ENCODE measurements at regions not wholly inside any gene's neighbourhood (a gene's known extent, or its start where the extent isn't known, plus 50 kb on each side); places are given as distances from the start of the nearest gene placed in this dataset.

GRCh38 chr10:58943256-58943890 is 233.1 kb upstream of the PHYHIPL start:
- H3K36me3 Mint-ChIP-seq (ENCODE audit: low read depth), result no peaks in the 10 kb centered on the region
- no peaks in the 10 kb centered on the region for H3K4me1 Mint-ChIP-seq
- no peak overlapping the region for H3K4me3 Mint-ChIP-seq
- DNase-seq, result no peak
- no peaks in the 10 kb centered on the region for H3K9me3 ChIP-seq (ENCODE audit: control insufficient read depth, low read length, poor library complexity, severe bottlenecking)
- peaks cover 10% of the 10 kb centered on the region for H3K27me3 Mint-ChIP-seq
- ATAC-seq, result no peak
- H3K27ac Mint-ChIP-seq, result no peak overlapping the region

GRCh38 chr10:58943960-58944359 is 232.5 kb upstream of the PHYHIPL start:
- DNase-seq (no peak), ATAC-seq (no peak)
- Mint-ChIP-seq H3K27me3 (peaks cover 10% of the 10 kb centered on the region), H3K27ac (no peak overlapping the region), H3K4me3 (no peak overlapping the region), H3K36me3 (ENCODE audit: low read depth) (no peaks in the 10 kb centered on the region), H3K4me1 (no peaks in the 10 kb centered on the region)
- no peaks in the 10 kb centered on the region for H3K9me3 ChIP-seq (ENCODE audit: control insufficient read depth, low read length, poor library complexity, severe bottlenecking)

GRCh38 chr10:58948303-58948702 is 228.1 kb upstream of the PHYHIPL start:
- Mint-ChIP-seq H3K27me3 (peaks cover 15% of the 10 kb centered on the region), H3K27ac (no peak overlapping the region), H3K36me3 (ENCODE audit: low read depth) (no peaks in the 10 kb centered on the region), H3K4me1 (no peaks in the 10 kb centered on the region), H3K4me3 (no peak overlapping the region)
- H3K9me3 ChIP-seq (ENCODE audit: control insufficient read depth, low read length, poor library complexity, severe bottlenecking), result no peaks in the 10 kb centered on the region
- no peak for ATAC-seq
- no peak for DNase-seq

- Mint-ChIP-seq H3K27me3 (peaks cover 18% of the 10 kb centered on the region), H3K27ac (no peak overlapping the region)
- ATAC-seq, result no peak
Measured at GRCh38 chr10:58950618-58951017, 225.8 kb upstream of the PHYHIPL start.

GRCh38 chr10:58951087-58951486 is 225.4 kb upstream of the PHYHIPL start:
- H3K4me1 Mint-ChIP-seq, result no peaks in the 10 kb centered on the region
- no peaks in the 10 kb centered on the region for H3K9me3 ChIP-seq (ENCODE audit: control insufficient read depth, low read length, poor library complexity, severe bottlenecking)
- no peaks in the 10 kb centered on the region for H3K36me3 Mint-ChIP-seq (ENCODE audit: low read depth)
- H3K27me3 Mint-ChIP-seq, result peaks cover 13% of the 10 kb centered on the region
- DNase-seq, result no peak
- H3K4me3 Mint-ChIP-seq, result no peak overlapping the region
- no peak overlapping the region for H3K27ac Mint-ChIP-seq
- ATAC-seq, result no peak

More at GRCh38 chr10:58950618-58951017, 225.8 kb upstream of the PHYHIPL start:
- Mint-ChIP-seq H3K4me3 (no peak overlapping the region), H3K36me3 (ENCODE audit: low read depth) (no peaks in the 10 kb centered on the region), H3K4me1 (no peaks in the 10 kb centered on the region)
- no peak for DNase-seq
- no peaks in the 10 kb centered on the region for H3K9me3 ChIP-seq (ENCODE audit: control insufficient read depth, low read length, poor library complexity, severe bottlenecking)

- DNase-seq (no peak), ATAC-seq (no peak)
- peaks cover 12% of the 10 kb centered on the region for H3K27me3 Mint-ChIP-seq
- no peak overlapping the region for H3K4me3 Mint-ChIP-seq
- no peaks in the 10 kb centered on the region for H3K9me3 ChIP-seq (ENCODE audit: control insufficient read depth, low read length, poor library complexity, severe bottlenecking)
- H3K4me1 Mint-ChIP-seq, result no peaks in the 10 kb centered on the region
- no peaks in the 10 kb centered on the region for H3K36me3 Mint-ChIP-seq (ENCODE audit: low read depth)
- no peak overlapping the region for H3K27ac Mint-ChIP-seq
Measured at GRCh38 chr10:58951746-58952145, 224.7 kb upstream of the PHYHIPL start.

GRCh38 chr10:58952162-58952601 is 224.3 kb upstream of the PHYHIPL start:
- H3K27ac Mint-ChIP-seq, result no peak overlapping the region
- peaks cover 17% of the 10 kb centered on the region for H3K27me3 Mint-ChIP-seq
- H3K4me3 Mint-ChIP-seq, result no peak overlapping the region
- H3K9me3 ChIP-seq (ENCODE audit: control insufficient read depth, low read length, poor library complexity, severe bottlenecking), result no peaks in the 10 kb centered on the region
- ATAC-seq, result no peak
- H3K36me3 Mint-ChIP-seq (ENCODE audit: low read depth), result no peaks in the 10 kb centered on the region
- no peak for DNase-seq
- H3K4me1 Mint-ChIP-seq, result no peaks in the 10 kb centered on the region

- DNase-seq (no peak), ATAC-seq (no peak)
- Mint-ChIP-seq H3K4me3 (no peak overlapping the region), H3K27ac (no peak overlapping the region), H3K4me1 (no peaks in the 10 kb centered on the region), H3K36me3 (ENCODE audit: low read depth) (no peaks in the 10 kb centered on the region), H3K27me3 (peaks cover 18% of the 10 kb centered on the region)
- no peaks in the 10 kb centered on the region for H3K9me3 ChIP-seq (ENCODE audit: control insufficient read depth, low read length, poor library complexity, severe bottlenecking)
Measured at GRCh38 chr10:58952747-58953466, 223.5 kb upstream of the PHYHIPL start.

GRCh38 chr10:58954178-58954577 is 222.3 kb upstream of the PHYHIPL start:
- Mint-ChIP-seq H3K4me3 (no peak overlapping the region), H3K4me1 (no peaks in the 10 kb centered on the region)

GRCh38 chr10:58955615-58956014 is 220.8 kb upstream of the PHYHIPL start:
- no peak for ATAC-seq
- Mint-ChIP-seq H3K27ac (no peak overlapping the region), H3K4me3 (no peak overlapping the region), H3K4me1 (no peaks in the 10 kb centered on the region), H3K27me3 (peaks cover 24% of the 10 kb centered on the region), H3K36me3 (ENCODE audit: low read depth) (no peaks in the 10 kb centered on the region)
- H3K9me3 ChIP-seq (ENCODE audit: control insufficient read depth, low read length, poor library complexity, severe bottlenecking), result no peaks in the 10 kb centered on the region
- DNase-seq, result no peak

More at GRCh38 chr10:58954178-58954577, 222.3 kb upstream of the PHYHIPL start:
- ATAC-seq (no peak), DNase-seq (no peak)
- H3K27me3 Mint-ChIP-seq, result peaks cover 19% of the 10 kb centered on the region
- H3K27ac Mint-ChIP-seq, result no peak overlapping the region
- H3K9me3 ChIP-seq (ENCODE audit: control insufficient read depth, low read length, poor library complexity, severe bottlenecking), result no peaks in the 10 kb centered on the region
- H3K36me3 Mint-ChIP-seq (ENCODE audit: low read depth), result no peaks in the 10 kb centered on the region

GRCh38 chr10:58956926-58957325 is 219.5 kb upstream of the PHYHIPL start:
- Mint-ChIP-seq H3K36me3 (ENCODE audit: low read depth) (no peaks in the 10 kb centered on the region), H3K4me3 (no peak overlapping the region), H3K4me1 (no peaks in the 10 kb centered on the region), H3K27ac (no peak overlapping the region), H3K27me3 (peaks cover 24% of the 10 kb centered on the region)
- DNase-seq, result no peak
- no peaks in the 10 kb centered on the region for H3K9me3 ChIP-seq (ENCODE audit: control insufficient read depth, low read length, poor library complexity, severe bottlenecking)
- no peak for ATAC-seq

- H3K9me3 ChIP-seq (ENCODE audit: control insufficient read depth, low read length, poor library complexity, severe bottlenecking), result no peaks in the 10 kb centered on the region
- no peak for ATAC-seq
- Mint-ChIP-seq H3K27ac (no peak overlapping the region), H3K4me3 (no peak overlapping the region), H3K27me3 (peaks cover 24% of the 10 kb centered on the region), H3K36me3 (ENCODE audit: low read depth) (no peaks in the 10 kb centered on the region), H3K4me1 (no peaks in the 10 kb centered on the region)
- no peak for DNase-seq
Measured at GRCh38 chr10:58957517-58957916, 218.9 kb upstream of the PHYHIPL start.

- ATAC-seq (no peak), DNase-seq (no peak)
- peaks cover 43% of the 10 kb centered on the region for H3K27me3 Mint-ChIP-seq
- no peaks in the 10 kb centered on the region for H3K36me3 Mint-ChIP-seq (ENCODE audit: low read depth)
- H3K4me3 Mint-ChIP-seq, result no peak overlapping the region
- H3K4me1 Mint-ChIP-seq, result no peaks in the 10 kb centered on the region
- no peak overlapping the region for H3K27ac Mint-ChIP-seq
- no peaks in the 10 kb centered on the region for H3K9me3 ChIP-seq (ENCODE audit: control insufficient read depth, low read length, poor library complexity, severe bottlenecking)
Measured at GRCh38 chr10:58963101-58963534, 213.3 kb upstream of the PHYHIPL start.

- H3K27ac Mint-ChIP-seq, result no peak overlapping the region
- no peak for ATAC-seq
Measured at GRCh38 chr10:58963723-58964124, 212.7 kb upstream of the PHYHIPL start.

More at GRCh38 chr10:58963723-58964124, 212.7 kb upstream of the PHYHIPL start:
- H3K27me3 Mint-ChIP-seq, result peaks cover 49% of the 10 kb centered on the region
- no peaks in the 10 kb centered on the region for H3K4me1 Mint-ChIP-seq
- no peak for DNase-seq
- H3K4me3 Mint-ChIP-seq, result no peak overlapping the region
- no peaks in the 10 kb centered on the region for H3K36me3 Mint-ChIP-seq (ENCODE audit: low read depth)
- H3K9me3 ChIP-seq (ENCODE audit: control insufficient read depth, low read length, poor library complexity, severe bottlenecking), result no peaks in the 10 kb centered on the region

Measured in T-helper 17 cell (primary cell).